ENCODE measurements at regions not wholly inside any gene's neighbourhood (a gene's known extent, or its start where the extent isn't known, plus 50 kb on each side); places are given as distances from the start of the nearest gene placed in this dataset.

- TF ChIP-seq DDX20 (tag; IDR thresholded peaks at IDR 0.05; ENCODE audit: low read depth) (no peak), SFPQ (IDR thresholded peaks at IDR 0.05; ENCODE audit: low read depth, low read length) (no peak), ZKSCAN3 (CRISPR knock-in tag; IDR thresholded peaks at IDR 0.05) (no peak)
- TF ChIP-seq, protein P1, sequence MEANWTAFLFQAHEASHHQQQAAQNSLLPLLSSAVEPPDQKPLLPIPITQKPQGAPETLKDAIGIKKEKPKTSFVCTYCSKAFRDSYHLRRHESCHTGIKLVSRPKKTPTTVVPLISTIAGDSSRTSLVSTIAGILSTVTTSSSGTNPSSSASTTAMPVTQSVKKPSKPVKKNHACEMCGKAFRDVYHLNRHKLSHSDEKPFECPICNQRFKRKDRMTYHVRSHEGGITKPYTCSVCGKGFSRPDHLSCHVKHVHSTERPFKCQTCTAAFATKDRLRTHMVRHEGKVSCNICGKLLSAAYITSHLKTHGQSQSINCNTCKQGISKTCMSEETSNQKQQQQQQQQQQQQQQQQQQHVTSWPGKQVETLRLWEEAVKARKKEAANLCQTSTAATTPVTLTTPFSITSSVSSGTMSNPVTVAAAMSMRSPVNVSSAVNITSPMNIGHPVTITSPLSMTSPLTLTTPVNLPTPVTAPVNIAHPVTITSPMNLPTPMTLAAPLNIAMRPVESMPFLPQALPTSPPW (CRISPR knock-in tag; IDR thresholded peaks at IDR 0.05), result no peak
Measured at GRCh38 chr16:52725043-52725442, 178.1 kb upstream of the TOX3 start (continued).

DNA sequence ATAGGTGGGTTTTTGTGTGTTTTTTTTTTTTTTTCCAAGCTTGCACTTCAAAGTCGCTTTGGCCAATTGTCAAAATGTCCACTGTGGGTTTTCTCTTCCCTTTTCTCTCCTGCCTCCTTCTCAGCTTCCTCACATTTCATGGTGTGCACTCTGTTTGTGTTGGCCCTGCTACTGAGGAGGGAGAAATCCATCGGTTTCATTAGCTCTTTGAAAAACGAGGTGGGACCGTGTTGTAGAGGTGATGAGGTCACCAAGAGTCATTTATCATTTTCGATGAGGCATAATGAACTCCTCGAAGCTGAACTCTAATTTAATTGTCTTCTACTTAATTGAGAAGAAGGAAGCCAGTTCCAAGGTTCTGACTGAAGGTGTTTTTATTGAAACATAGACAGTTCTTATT, 174.4 kb upstream of the TOX3 start:
- ATAC-seq (no peak), FAIRE-seq (no peak), DNase-seq (ENCODE audit: extremely low read depth in 1 of 4, low spot score in 3 of 4) (no peak)
- Histone ChIP-seq H3K4me1 (replicated peaks in 1 of 2; ENCODE audit: control insufficient read depth in 2 of 2, insufficient read depth in 2 of 2, low read length in 2 of 2) (no peaks in the 10 kb centered on the region), H3K4me2 (ENCODE audit: insufficient read depth, low read length) (no peak overlapping the region), H3K36me3 (ENCODE audit: control insufficient read depth, insufficient read depth, low read length) (no peaks in the 10 kb centered on the region), H4K20me1 (replicated peaks; ENCODE audit: control insufficient read depth, insufficient read depth, low read length) (no peaks in the 10 kb centered on the region), H3K27me3 (ENCODE audit: control insufficient read depth in 2 of 2, insufficient read depth in 2 of 2, low read length in 2 of 2) (no peaks in the 10 kb centered on the region), H3K9ac (ENCODE audit: insufficient read depth in 1 of 2, low read depth in 2 of 2, low read length in 2 of 2) (no peak overlapping the region), H3K27ac (ENCODE audit: extremely low read depth, low read depth, low read length) (no peak overlapping the region), H2AFZ (ENCODE audit: low read depth, low read length) (no peak overlapping the region), H3K4me3 (no peak overlapping the region), H3K9me1 (ENCODE audit: control insufficient read depth, insufficient read depth, low read length) (no peaks in the 10 kb centered on the region), H3K9me3 (replicated peaks; ENCODE audit: control insufficient read depth, insufficient read depth, low read depth, low read length) (no peaks in the 10 kb centered on the region), H3K79me2 (ENCODE audit: control insufficient read depth, insufficient read depth, low read length) (no peaks in the 10 kb centered on the region)
- no TSS peak for BruUV-seq (replicated peaks)
- 0% methylated on average over 5 of the region's 6 CpGs for WGBS (ENCODE audit: insufficient coverage, low coverage, missing lambda C conversion rate)
- in situ Hi-C loops (cut with MboI) (no loop called here), intact Hi-C loops (cut with micrococcal nuclease) (no loop called here)
- CTCF ChIA-PET (ENCODE audit: low intra/inter-chr PET ratio), result no interaction called here
- TF ChIP-seq ZNF444 (CRISPR knock-in tag; IDR thresholded peaks at IDR 0.05) (no peak), SLC30A9 (CRISPR knock-in tag; IDR thresholded peaks at IDR 0.05) (no peak), HDAC3 (IDR thresholded peaks at IDR 0.05; ENCODE audit: borderline replicate concordance, partially characterized antibody) (no peak), TCF7L2 (IDR thresholded peaks at IDR 0.05; ENCODE audit: low read depth, low read length) (no peak), ZNF589 (CRISPR knock-in tag; IDR thresholded peaks at IDR 0.05; ENCODE audit: low read depth) (no peak), MCM2 (IDR thresholded peaks at IDR 0.05; ENCODE audit: low read depth) (no peak), FOXJ2 (tag; IDR thresholded peaks at IDR 0.05) (no peak), GATAD2A (IDR thresholded peaks at IDR 0.05) (no peak), ARHGAP35 (IDR thresholded peaks at IDR 0.05; ENCODE audit: partially characterized antibody) (no peak), NFYB (IDR thresholded peaks at IDR 0.05; ENCODE audit: extremely low read depth, insufficient read length) (no peak), ZNF785 (CRISPR knock-in tag; IDR thresholded peaks at IDR 0.05) (no peak)
- TF ChIP-seq, protein P2, sequence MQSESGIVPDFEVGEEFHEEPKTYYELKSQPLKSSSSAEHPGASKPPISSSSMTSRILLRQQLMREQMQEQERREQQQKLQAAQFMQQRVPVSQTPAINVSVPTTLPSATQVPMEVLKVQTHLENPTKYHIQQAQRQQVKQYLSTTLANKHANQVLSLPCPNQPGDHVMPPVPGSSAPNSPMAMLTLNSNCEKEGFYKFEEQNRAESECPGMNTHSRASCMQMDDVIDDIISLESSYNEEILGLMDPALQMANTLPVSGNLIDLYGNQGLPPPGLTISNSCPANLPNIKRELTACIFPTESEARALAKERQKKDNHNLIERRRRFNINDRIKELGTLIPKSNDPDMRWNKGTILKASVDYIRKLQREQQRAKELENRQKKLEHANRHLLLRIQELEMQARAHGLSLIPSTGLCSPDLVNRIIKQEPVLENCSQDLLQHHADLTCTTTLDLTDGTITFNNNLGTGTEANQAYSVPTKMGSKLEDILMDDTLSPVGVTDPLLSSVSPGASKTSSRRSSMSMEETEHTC (IDR thresholded peaks at IDR 0.05), result no peak
- TF ChIP-seq, protein P3, sequence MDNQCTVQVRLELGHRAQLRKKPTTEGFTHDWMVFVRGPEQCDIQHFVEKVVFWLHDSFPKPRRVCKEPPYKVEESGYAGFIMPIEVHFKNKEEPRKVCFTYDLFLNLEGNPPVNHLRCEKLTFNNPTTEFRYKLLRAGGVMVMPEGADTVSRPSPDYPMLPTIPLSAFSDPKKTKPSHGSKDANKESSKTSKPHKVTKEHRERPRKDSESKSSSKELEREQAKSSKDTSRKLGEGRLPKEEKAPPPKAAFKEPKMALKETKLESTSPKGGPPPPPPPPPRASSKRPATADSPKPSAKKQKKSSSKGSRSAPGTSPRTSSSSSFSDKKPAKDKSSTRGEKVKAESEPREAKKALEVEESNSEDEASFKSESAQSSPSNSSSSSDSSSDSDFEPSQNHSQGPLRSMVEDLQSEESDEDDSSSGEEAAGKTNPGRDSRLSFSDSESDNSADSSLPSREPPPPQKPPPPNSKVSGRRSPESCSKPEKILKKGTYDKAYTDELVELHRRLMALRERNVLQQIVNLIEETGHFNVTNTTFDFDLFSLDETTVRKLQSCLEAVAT (IDR thresholded peaks at IDR 0.05), result no peak
- POLR2A ChIA-PET, result no interaction called here
